SU-DHL-6 (cell line): ENCODE measurements at regions not wholly inside any gene's neighbourhood (a gene's known extent, or its start where the extent isn't known, plus 50 kb on each side); places are given as distances from the start of the nearest gene placed in this dataset.

Experiments used
- EZH2phosphoT487 ChIP-seq: fragments of 200-600 bp; sonication (generic), shearing (Covaris generic); conservative IDR thresholded peaks from 2 replicates; pipeline ENCODE4 v1.6.1; 2018; ENCODE audit warnings: mild to moderate bottlenecking, antibody characterized with exemption, low read length, moderate library complexity, mixed read lengths
- TF ChIP-seq, protein P1 (sequence below): fragments of 200-600 bp; sonication (generic); IDR thresholded peaks from one replicate; pipeline ENCODE4 v1.5.1; 2017; ENCODE audit warnings: antibody characterized with exemption, mild to moderate bottlenecking, low read length, moderate library complexity; ENCODE audit not compliant: insufficient read depth, poor library complexity, severe bottlenecking

DNA sequence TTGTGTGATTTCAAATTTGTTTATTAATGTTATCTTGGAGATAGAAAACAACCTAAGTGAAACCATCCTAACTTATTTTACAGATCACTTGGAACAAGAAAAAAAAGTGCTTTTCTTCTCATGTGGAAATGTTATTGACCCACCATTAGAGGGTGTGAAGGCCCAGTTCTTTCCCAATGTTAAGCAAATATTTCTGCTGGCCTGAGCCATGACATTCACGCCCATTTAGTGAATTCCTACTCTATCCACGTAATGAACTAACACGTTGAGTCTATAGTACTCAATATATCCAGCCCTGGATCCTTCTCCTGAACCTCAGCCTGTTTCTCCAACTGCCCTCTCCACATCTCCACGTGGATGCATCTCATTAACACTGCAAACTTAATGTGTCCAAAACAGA is 180.6 kb upstream of the ZFP64 start:
- TF ChIP-seq, protein P1, sequence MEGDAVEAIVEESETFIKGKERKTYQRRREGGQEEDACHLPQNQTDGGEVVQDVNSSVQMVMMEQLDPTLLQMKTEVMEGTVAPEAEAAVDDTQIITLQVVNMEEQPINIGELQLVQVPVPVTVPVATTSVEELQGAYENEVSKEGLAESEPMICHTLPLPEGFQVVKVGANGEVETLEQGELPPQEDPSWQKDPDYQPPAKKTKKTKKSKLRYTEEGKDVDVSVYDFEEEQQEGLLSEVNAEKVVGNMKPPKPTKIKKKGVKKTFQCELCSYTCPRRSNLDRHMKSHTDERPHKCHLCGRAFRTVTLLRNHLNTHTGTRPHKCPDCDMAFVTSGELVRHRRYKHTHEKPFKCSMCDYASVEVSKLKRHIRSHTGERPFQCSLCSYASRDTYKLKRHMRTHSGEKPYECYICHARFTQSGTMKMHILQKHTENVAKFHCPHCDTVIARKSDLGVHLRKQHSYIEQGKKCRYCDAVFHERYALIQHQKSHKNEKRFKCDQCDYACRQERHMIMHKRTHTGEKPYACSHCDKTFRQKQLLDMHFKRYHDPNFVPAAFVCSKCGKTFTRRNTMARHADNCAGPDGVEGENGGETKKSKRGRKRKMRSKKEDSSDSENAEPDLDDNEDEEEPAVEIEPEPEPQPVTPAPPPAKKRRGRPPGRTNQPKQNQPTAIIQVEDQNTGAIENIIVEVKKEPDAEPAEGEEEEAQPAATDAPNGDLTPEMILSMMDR: no peak
- no peak for TF ChIP-seq EZH2phosphoT487
